Naive B cell (primary cell): ENCODE measurements at regions not wholly inside any gene's neighbourhood (a gene's known extent, or its start where the extent isn't known, plus 50 kb on each side); places are given as distances from the start of the nearest gene placed in this dataset.
A peak's percentile ranks its signal among the peaks of the same experiment; 100 is the strongest.
"Not testable (repeated sequence)": the region's sequence is repeated elsewhere in the genome, so short reads cannot be mapped to it uniquely, and the experiment has no call there.

Source experiments
- ATAC-seq, 2 donors: fragments of 150-1000 bp; cut with Tn5 transposase; 2 replicates each; pipeline ENCODE4 v1.10.0; 2021; ENCODE audit warnings: low read depth in 2 of 2, mild to moderate bottlenecking in 2 of 2, moderate library complexity in 2 of 2
- DNase-seq: peaks from one replicate; pipeline ENCODE4 v3.0.0; 2022
- H3K27ac Mint-ChIP-seq, 6 donors: one replicate each; pipeline ENCODE4 v1.8.0; 2020 to 2022; ENCODE audit warnings: mild to moderate bottlenecking in 6 of 6, mixed read lengths in 6 of 6, moderate library complexity in 5 of 6, inconsistent platforms in 2 of 6
- H3K27me3 Mint-ChIP-seq, 3 donors: one replicate each; pipeline ENCODE4 v1.8.0; 2021 to 2022; ENCODE audit warnings: mixed read lengths in 3 of 3, mild to moderate bottlenecking in 1 of 3
- H3K36me3 Mint-ChIP-seq, 2 donors: one replicate each; pipeline ENCODE4 v1.8.0; 2020 to 2022; ENCODE audit warnings: mixed read lengths in 2 of 2, inconsistent platforms in 1 of 2, mild to moderate bottlenecking in 1 of 2
- H3K4me1 Mint-ChIP-seq, 3 donors: one replicate each; pipeline ENCODE4 v1.8.0; 2020 to 2022; ENCODE audit warnings: mixed read lengths in 3 of 3, inconsistent platforms in 1 of 3, mild to moderate bottlenecking in 1 of 3, moderate library complexity in 1 of 3
- H3K4me3 Mint-ChIP-seq, 8 donors: one replicate each; pipeline ENCODE4 v1.8.0; 2020 to 2022; ENCODE audit warnings: mild to moderate bottlenecking in 8 of 8, mixed read lengths in 8 of 8, moderate library complexity in 8 of 8, inconsistent platforms in 2 of 8
- H3K9me3 Mint-ChIP-seq, 7 donors: one replicate each; pipeline ENCODE4 v1.8.0; 2020 to 2022; ENCODE audit warnings: mixed read lengths in 7 of 7, mild to moderate bottlenecking in 5 of 7, inconsistent platforms in 2 of 7, moderate library complexity in 1 of 7

DNA sequence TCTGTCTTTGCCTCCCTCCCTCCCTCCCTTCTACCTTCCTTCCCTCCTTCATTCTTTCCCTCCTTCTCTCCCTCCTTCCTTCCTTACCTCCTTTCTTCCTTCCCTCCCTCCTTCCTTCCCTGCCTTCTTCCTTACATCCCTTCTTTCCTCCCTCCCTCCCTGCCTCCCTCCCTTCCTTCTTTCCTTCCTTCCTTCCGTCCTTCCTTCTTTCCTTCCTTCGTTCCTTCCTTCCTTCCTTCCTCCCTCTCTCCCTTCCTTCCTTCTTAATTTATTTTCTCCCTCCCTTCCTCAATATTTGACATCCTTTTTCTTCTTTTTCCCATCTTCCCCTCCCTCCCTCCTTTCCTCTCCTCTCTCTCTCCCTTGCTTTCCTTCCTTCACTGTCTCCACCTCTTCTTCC, 301.8 kb downstream of the GATA3 start:
- H3K27ac Mint-ChIP-seq, result no peak overlapping the region
- H3K9me3 Mint-ChIP-seq, result peaks cover 0 to 5% (median 0%) of the 10 kb centered on the region in 7 donors
- no peak for DNase-seq
- no peaks in the 10 kb centered on the region for H3K4me1 Mint-ChIP-seq
- no peak overlapping the region for H3K4me3 Mint-ChIP-seq
- H3K27me3 Mint-ChIP-seq, result peaks cover 0 to 16% (median 15%) of the 10 kb centered on the region in 3 donors
- no peak for ATAC-seq
- no peaks in the 10 kb centered on the region for H3K36me3 Mint-ChIP-seq

DNA sequence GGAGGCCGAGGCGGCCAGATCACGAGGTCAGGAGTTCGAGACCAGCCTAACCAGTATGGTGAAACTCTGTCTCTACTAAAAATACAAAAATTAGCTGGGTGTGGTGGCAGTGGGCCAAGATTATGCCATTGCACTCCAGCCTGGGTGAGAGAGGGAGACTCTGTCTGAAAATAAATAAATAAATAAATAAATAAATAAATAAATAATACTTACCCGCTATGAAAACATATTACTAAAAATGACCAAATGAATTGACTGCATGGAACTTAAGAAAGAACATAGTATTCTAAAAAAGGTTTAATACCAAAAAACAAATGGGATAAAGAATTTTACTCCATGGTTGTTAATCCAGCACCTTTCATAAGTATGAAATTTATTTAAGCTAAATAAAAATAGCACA, 305.0 kb downstream of the GATA3 start:
- DNase-seq, result no peak
- Mint-ChIP-seq H3K27me3 (peaks cover 0 to 16% (median 15%) of the 10 kb centered on the region in 3 donors), H3K36me3 (no peaks in the 10 kb centered on the region), H3K4me1 (no peaks in the 10 kb centered on the region), H3K4me3 (no peak overlapping the region), H3K27ac (no peak overlapping the region), H3K9me3 (peaks cover 0 to 10% (median 0%) of the 10 kb centered on the region in 7 donors)
- no peak for ATAC-seq

DNA sequence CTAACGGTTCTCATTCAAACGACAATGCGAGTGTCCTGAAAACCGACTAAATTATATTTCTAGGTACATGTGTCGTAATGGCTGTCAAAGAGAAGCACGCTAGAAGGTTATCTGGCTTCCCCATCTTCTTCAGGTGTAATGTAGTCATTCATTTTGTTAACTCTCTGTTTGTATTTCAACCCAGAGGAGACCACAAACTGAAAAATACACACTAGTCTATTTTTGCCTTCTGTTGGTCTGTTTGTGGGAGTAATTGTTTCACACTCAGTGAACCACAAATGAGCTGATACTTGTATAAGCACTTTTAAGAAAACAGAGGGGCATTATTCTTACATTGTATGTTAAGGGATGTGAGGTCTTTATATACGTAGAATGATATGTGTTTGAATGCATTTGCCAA, 305.9 kb downstream of the GATA3 start:
- no peak for DNase-seq
- Mint-ChIP-seq H3K9me3 (peaks cover 0 to 10% (median 0%) of the 10 kb centered on the region in 7 donors), H3K36me3 (no peaks in the 10 kb centered on the region), H3K27me3 (peaks cover 0 to 16% (median 15%) of the 10 kb centered on the region in 3 donors), H3K4me3 (no peak overlapping the region), H3K27ac (no peak overlapping the region), H3K4me1 (no peaks in the 10 kb centered on the region)
- no peak for ATAC-seq

DNA sequence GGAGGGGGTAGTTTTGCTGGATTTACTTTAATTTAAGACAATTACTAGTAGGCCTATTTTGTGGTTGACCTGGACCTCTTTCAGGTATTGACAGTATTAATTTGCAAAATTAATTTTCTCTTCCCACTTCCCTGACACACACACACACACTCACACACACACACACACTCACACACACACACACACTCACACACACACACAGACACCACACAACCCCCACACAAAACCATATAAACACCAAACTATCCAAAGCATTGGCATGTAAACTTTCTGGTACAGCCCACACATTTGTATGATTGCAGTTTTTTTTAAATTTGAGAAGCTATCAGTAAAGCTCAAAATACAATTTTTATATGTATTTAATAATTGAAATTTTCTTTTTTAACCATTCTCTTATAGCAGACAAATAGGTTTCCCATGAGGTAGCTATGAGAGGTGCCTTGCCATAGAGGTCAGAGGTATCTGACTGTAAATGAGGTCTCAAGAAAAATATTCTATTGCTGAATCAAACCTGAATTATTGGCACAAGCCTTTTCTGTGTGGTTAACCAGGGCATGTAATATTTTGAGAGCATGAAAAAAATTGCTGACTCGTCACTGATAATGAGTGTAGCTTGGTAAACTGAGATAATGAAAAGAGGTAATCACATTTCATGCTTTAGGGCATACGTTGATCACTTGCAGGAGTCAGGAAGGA, 306.5 kb downstream of the GATA3 start:
- H3K4me3 Mint-ChIP-seq, result no peak overlapping the region
- peaks cover 0 to 16% (median 15%) of the 10 kb centered on the region in 3 donors for H3K27me3 Mint-ChIP-seq
- no peaks in the 10 kb centered on the region for H3K36me3 Mint-ChIP-seq
- DNase-seq (no peak), ATAC-seq (no peak)
- peaks cover 0 to 10% (median 0%) of the 10 kb centered on the region in 7 donors for H3K9me3 Mint-ChIP-seq
- H3K4me1 Mint-ChIP-seq, result no peaks in the 10 kb centered on the region
- no peak overlapping the region for H3K27ac Mint-ChIP-seq

DNA sequence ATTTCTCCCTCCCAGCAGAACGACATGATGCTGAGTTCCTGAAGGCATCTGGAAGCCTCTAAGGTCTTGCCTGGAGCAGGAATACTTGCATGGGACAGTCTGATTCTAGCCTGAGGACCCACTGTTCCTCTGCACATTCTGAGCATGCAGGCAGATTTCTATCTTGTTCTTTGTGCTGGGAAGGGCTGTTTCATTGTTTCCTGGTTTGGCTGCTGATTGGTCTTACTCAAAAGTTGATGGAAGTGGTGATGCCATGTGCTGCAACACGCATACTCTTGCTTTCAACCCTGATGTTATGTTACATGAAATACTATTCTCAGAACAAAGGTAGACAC, 307.0 kb downstream of the GATA3 start:
- Mint-ChIP-seq H3K36me3 (no peaks in the 10 kb centered on the region), H3K27me3 (peaks cover 0 to 13% (median 11%) of the 10 kb centered on the region in 3 donors), H3K4me3 (no peak overlapping the region), H3K27ac (no peak overlapping the region), H3K4me1 (no peaks in the 10 kb centered on the region), H3K9me3 (peaks cover 0 to 8% (median 0%) of the 10 kb centered on the region in 7 donors)
- DNase-seq (no peak), ATAC-seq (no peak)

DNA sequence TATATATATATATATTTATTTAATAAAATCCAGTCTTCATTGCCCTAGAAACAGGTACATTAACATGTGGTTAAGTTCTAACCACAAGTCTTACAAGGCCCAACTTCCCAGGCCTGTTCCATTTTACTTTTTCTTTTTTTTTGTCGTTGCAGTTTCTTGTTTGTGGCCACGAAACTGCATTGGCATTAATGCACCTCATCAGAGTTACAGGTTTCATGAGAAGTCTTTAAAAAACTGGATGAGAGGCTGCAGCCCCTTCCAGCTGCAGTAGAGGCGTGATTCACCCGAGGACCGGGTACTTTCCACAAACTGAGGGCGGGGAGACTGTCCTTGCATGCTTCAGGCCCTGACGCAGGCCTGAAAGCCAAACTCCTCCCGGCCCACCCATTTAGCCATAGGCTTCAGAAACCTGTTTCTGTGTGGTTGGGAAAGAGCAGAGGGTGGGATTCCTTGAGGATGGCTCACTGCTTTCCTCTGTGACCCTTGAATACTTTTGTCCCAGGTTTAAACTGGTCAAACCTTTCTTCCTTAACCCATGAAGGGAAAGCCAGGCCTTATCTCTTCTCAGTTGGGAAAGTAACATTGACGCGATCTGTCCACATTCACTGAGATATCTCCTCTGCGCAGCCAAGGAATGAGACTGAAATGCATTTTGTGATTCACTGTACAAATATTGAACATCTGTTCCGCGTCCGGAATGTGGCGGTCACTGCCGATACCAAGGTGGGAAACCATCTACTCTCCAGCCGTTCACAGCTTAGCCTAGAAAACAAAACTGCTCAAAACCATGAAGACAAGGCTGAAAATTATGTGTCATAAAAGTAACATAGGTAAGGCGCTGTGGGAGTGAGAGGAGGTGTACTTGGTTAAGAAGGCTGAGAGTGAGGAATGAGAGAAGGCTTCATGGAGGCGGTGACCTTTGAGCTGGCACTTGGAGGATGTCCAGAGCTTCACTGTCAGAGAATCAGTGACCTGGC, 311.7 kb downstream of the GATA3 start:
- H3K4me1 Mint-ChIP-seq, result no peaks in the 10 kb centered on the region
- no peak overlapping the region for H3K27ac Mint-ChIP-seq
- no peaks in the 10 kb centered on the region for H3K36me3 Mint-ChIP-seq
- H3K9me3 Mint-ChIP-seq, result peaks cover 1 to 8% (median 6%) of the 10 kb centered on the region in 7 donors
- H3K4me3 Mint-ChIP-seq, result no peak overlapping the region
- no peak for DNase-seq
- H3K27me3 Mint-ChIP-seq, result peaks cover 0 to 4% (median 0%) of the 10 kb centered on the region in 3 donors
- no peak for ATAC-seq

DNA sequence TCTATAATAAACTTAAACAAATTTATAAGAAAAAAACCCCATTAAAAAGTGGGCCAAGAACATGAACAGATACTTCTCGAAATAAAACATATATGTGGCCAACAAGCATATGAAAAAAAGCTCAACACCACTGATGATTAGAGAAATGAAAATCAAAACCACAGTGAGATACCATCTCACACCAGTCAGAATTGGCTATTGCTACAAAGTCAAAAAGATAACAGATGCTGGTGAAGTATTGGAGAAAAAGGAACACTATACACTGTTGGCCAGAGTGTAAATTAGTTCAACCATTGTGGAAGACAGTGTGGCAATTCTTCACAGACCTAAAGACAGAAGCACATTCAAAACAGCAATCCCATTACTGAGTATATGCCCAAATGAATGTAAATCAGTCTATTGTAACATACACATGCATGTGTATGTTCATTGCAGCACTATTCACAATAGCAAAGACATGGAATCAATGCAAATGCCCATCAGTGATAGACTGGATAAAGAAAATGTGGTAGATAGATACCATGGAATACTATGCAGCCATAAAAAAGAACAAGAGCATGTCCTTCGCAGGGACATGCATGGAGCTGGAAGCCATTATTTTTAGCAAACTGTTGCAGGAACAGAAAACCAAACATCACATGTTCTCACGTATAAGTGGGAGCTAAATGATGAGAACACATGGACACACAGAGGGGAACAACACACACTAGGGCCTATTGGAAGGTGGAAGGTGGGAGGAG, 313.4 kb downstream of the GATA3 start:
- ATAC-seq, H3K36me3 Mint-ChIP-seq, H3K4me1 Mint-ChIP-seq, H3K27ac Mint-ChIP-seq, DNase-seq, H3K4me3 Mint-ChIP-seq: not testable (repeated sequence)
- H3K27me3 Mint-ChIP-seq, result peaks cover 0 to 11% (median 0%) of the 10 kb centered on the region in 3 donors
- peaks cover 1 to 13% (median 6%) of the 10 kb centered on the region in 7 donors for H3K9me3 Mint-ChIP-seq

DNA sequence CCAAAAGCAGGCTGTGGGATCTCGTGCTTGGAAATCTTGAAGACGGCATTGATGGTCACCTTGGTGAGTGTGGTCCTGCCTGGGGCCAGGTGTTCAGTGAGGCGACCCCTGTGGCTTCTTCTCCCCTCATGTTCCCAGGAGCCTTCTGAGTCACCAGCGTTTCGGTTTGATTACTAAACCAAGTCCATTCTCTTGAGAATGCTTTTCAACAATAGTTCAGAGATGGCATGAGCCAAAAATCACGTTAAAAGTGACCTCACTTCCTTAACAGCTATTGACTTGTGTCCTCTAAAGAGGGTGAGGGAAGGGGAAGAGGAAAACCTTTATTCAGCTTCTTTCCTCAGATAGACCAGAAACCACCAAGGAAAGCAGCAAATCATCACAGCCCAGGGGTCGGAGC, 315.2 kb downstream of the GATA3 start:
- H3K27ac Mint-ChIP-seq, result no peak overlapping the region
- peaks cover 0 to 11% (median 6%) of the 10 kb centered on the region in 3 donors for H3K27me3 Mint-ChIP-seq
- H3K9me3 Mint-ChIP-seq, result peaks cover 1 to 8% (median 6%) of the 10 kb centered on the region in 7 donors
- H3K36me3 Mint-ChIP-seq, result no peaks in the 10 kb centered on the region
- H3K4me3 Mint-ChIP-seq, result no peak overlapping the region
- no peak for DNase-seq
- no peaks in the 10 kb centered on the region for H3K4me1 Mint-ChIP-seq
- ATAC-seq, result no peak

DNA sequence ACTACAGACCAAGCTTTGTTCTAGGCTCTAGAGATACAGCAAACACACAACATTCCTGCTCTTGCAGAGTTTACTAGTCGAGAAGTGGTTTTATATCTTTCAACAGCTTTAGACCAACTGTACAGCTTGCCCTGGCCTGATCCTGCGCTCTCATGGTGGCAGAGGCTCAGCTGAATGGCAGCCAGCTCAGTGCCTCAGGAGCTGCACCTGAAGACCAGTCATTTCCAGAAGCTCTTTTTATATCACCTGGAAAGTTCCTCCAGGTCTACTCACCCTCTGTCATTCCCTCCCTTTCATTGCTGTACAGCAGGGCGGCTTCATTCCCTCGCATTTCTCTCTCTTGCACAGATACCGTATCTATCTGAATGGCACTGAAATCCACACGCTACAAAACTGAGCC, 319.8 kb downstream of the GATA3 start:
- Mint-ChIP-seq H3K27me3 (peaks cover 6 to 12% (median 11%) of the 10 kb centered on the region in 3 donors), H3K36me3 (no peaks in the 10 kb centered on the region), H3K9me3 (peaks cover 0 to 8% (median 1%) of the 10 kb centered on the region in 7 donors), H3K4me3 (no peak overlapping the region), H3K27ac (peak overlapping the region in 1 of 6 donors; percentile 40), H3K4me1 (no peaks in the 10 kb centered on the region)
- DNase-seq (no peak), ATAC-seq (no peak)

DNA sequence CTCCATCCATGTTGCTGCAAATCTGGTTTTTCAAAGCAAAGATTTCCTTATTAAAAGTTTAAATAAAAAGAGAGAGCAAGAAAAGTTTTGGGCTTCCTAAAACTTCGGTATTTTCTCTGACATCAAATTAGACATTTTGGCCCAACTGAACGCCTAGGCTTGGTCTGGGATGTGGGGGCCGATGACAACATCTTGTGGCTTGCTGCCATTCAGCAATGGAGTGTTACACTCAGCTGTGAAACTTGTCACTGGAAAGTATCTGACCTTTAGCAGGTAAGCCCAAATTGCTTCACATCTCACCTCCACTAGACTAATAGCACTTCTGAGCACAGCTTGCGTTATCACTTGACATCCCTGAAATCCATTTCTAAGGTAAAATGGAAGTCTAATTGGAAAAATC, 320.6 kb downstream of the GATA3 start:
- Mint-ChIP-seq H3K27me3 (peaks cover 6 to 14% (median 11%) of the 10 kb centered on the region in 3 donors), H3K4me1 (no peaks in the 10 kb centered on the region), H3K36me3 (no peaks in the 10 kb centered on the region), H3K4me3 (no peak overlapping the region), H3K9me3 (peaks cover 0 to 8% (median 0%) of the 10 kb centered on the region in 7 donors), H3K27ac (no peak overlapping the region)
- ATAC-seq (no peak), DNase-seq (no peak)

DNA sequence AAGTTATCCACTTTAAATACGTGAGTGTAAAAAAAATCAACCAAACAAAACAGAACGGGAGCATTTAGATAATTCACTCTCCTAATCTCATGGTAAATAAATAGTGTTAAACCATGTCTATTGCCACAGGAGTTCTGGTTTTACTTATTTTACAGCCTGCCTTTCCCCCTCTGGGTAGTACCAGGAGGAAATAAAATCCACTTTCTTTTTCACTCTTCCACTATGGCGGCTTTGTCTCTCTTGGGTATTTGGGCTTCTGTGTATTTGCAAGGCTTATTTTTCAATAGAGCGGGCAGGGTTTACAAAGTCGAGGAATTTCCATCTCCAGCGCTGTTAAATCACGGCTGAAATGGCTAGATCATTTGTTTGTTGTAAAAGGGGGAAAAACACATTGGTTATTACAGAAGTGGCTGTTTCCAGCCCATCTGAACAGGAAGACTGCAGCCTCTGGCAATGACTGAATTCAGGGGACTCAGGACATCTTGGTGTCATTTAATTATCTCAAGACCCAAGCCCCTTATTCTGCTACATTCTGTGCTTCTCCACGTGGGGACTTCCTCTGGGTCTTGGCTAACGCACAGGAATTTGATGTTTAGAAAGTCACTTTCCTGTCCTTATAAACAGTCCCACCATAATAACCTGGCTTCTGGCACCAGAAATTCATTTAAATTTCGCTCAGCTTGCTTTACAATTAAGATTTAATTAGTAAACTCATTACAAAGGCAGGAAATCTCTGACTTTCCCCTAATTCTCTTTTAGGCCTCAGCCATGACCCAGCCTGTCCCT, 323.9 kb downstream of the GATA3 start:
- ATAC-seq (no peak), DNase-seq (no peak)
- H3K27me3 Mint-ChIP-seq, result peaks cover 0 to 22% (median 3%) of the 10 kb centered on the region in 3 donors
- no peaks in the 10 kb centered on the region for H3K36me3 Mint-ChIP-seq
- H3K27ac Mint-ChIP-seq, result peak overlapping the region in 1 of 6 donors; percentile 7
- H3K4me3 Mint-ChIP-seq, result no peak overlapping the region
- H3K9me3 Mint-ChIP-seq, result peaks cover 0 to 2% (median 0%) of the 10 kb centered on the region in 7 donors
- H3K4me1 Mint-ChIP-seq, result no peaks in the 10 kb centered on the region

DNA sequence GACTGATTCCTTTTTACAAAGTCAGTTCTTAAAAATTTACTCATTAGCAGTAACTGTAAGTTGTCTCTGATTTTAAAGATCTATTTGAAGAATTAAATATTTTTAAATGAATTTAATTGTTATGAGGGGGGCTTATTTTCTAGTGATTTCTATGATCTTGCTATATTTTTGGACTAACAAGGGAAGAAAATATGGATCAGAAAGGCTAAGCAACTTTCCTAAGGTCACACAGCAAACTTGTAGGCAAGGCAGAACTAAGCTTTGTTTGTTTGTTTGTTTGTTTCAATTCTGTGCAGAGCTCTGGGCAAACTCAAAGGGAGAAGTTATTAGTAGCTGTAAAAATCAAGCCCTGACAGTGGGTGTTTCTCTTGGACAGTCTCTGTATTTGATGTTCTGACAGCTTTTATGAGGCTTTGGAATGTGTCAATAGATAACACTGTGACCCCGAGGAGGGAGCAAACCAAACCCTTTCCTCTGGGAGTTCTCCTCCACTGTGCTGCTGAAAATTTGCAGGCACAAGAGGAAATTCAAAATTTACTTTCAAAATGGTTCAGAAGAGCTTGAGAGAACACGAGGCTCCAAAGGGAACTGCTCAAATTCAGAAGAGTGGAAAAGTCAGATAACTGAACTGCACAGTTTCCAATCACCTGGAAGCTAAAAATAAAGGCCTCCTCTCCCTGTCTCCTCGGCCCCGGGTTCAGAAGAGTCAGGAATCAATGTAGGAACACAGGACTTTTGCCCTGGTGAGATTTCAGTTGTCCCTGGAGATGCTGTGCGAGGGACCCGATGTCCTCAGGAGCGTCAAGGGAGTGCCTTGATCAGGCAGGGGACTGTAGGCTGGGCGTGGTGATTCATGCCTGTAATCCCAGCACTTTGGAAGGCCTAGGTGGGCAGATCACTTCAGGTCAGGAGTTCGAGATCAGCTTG, 325.7 kb downstream of the GATA3 start:
- H3K4me1 Mint-ChIP-seq, result no peaks in the 10 kb centered on the region
- H3K27me3 Mint-ChIP-seq, result peaks cover 0 to 22% (median 0%) of the 10 kb centered on the region in 3 donors
- ATAC-seq (no peak), DNase-seq (no peak)
- H3K27ac Mint-ChIP-seq, result no peak overlapping the region
- no peaks in the 10 kb centered on the region for H3K36me3 Mint-ChIP-seq
- peaks cover 0 to 2% (median 0%) of the 10 kb centered on the region in 7 donors for H3K9me3 Mint-ChIP-seq
- H3K4me3 Mint-ChIP-seq, result no peak overlapping the region
